KMS-11 (cell line): ENCODE measurements at regions not wholly inside any gene's neighbourhood (a gene's known extent, or its start where the extent isn't known, plus 50 kb on each side); places are given as distances from the start of the nearest gene placed in this dataset.

ENCODE experiments used
- H2AFZ ChIP-seq: fragments of 200-600 bp; sonication (generic); 2 replicates; pipeline ENCODE4 v1.6.1; 2016; ENCODE audit warnings: antibody characterized with exemption, mixed run types, low read depth
- H3K27ac ChIP-seq: fragments of 200-600 bp; sonication (generic); 2 replicates; pipeline ENCODE4 v1.6.1; 2016; ENCODE audit warnings: mild to moderate bottlenecking, mixed run types
- H3K27me3 ChIP-seq: fragments of 200-600 bp; sonication (generic); 2 replicates; pipeline ENCODE4 v1.6.1; 2017; ENCODE audit warnings: mild to moderate bottlenecking, low read depth, mixed run types, moderate library complexity; ENCODE audit not compliant: insufficient read depth
- H3K36me3 ChIP-seq: fragments of 200-600 bp; sonication (generic); 2 replicates; pipeline ENCODE4 v1.6.1; 2017; ENCODE audit warnings: mild to moderate bottlenecking, mixed run types; ENCODE audit not compliant: insufficient read depth
- H3K4me1 ChIP-seq: fragments of 200-600 bp; sonication (generic); 2 replicates; pipeline ENCODE4 v1.6.1; 2016; ENCODE audit warnings: mild to moderate bottlenecking, low read depth, mixed run types; ENCODE audit not compliant: poor library complexity, severe bottlenecking
- H3K4me2 ChIP-seq: fragments of 200-600 bp; sonication (generic); 2 replicates; pipeline ENCODE4 v1.7.0; 2016; ENCODE audit warnings: mild to moderate bottlenecking, mixed run types
- H3K4me3 ChIP-seq: fragments of 200-600 bp; sonication (generic); IDR thresholded peaks from 2 replicates; pipeline ENCODE4 v1.6.1; 2017; ENCODE audit warnings: low read depth, low read length, mixed read lengths; ENCODE audit not compliant: insufficient read depth
- H3K79me2 ChIP-seq: fragments of 200-600 bp; sonication (generic); 2 replicates; pipeline ENCODE4 v1.6.1; 2016; ENCODE audit warnings: low read depth, mixed run types; ENCODE audit not compliant: insufficient read depth
- H3K9ac ChIP-seq: fragments of 200-600 bp; sonication (generic); 2 replicates; pipeline ENCODE4 v1.6.1; 2016; ENCODE audit warnings: mild to moderate bottlenecking, mixed run types
- H4K20me1 ChIP-seq: fragments of 200-600 bp; sonication (generic); 2 replicates; pipeline ENCODE4 v1.6.1; 2016; ENCODE audit warnings: mild to moderate bottlenecking, mixed run types; ENCODE audit not compliant: insufficient read depth
- CTCF ChIP-seq: fragments of 200-600 bp; sonication (generic); conservative IDR thresholded peaks from 2 replicates; pipeline ENCODE4 v1.6.1; 2017; ENCODE audit warnings: low read depth, mild to moderate bottlenecking, antibody characterized with exemption, low read length, moderate library complexity, mixed read lengths

- Histone ChIP-seq H3K4me3 (no peak overlapping the region), H3K4me2 (no peak overlapping the region), H4K20me1 (no peaks in the 10 kb centered on the region), H3K9ac (no peak overlapping the region), H3K27ac (no peak overlapping the region), H3K4me1 (no peaks in the 10 kb centered on the region), H3K79me2 (no peaks in the 10 kb centered on the region), H3K27me3 (no peaks in the 10 kb centered on the region), H2AFZ (no peak overlapping the region), H3K36me3 (no peaks in the 10 kb centered on the region)
- TF ChIP-seq CTCF: no peak
These were observed 175.6 kb downstream of the ABCC12 start for GRCh38 chr16:47980212-47980611.

GRCh38 chr16:47979616-47980182 is 176.1 kb downstream of the ABCC12 start:
- Histone ChIP-seq H3K27me3 (no peaks in the 10 kb centered on the region), H3K9ac (no peak overlapping the region), H4K20me1 (no peaks in the 10 kb centered on the region), H3K79me2 (no peaks in the 10 kb centered on the region), H2AFZ (no peak overlapping the region), H3K27ac (no peak overlapping the region), H3K4me3 (no peak overlapping the region), H3K36me3 (no peaks in the 10 kb centered on the region), H3K4me2 (no peak overlapping the region), H3K4me1 (no peaks in the 10 kb centered on the region)
- no peak for TF ChIP-seq CTCF

GRCh38 chr16:47979164-47979520 is 176.7 kb downstream of the ABCC12 start:
- H3K27me3 ChIP-seq: no peaks in the 10 kb centered on the region
- H3K4me3 ChIP-seq: no peak overlapping the region
- TF ChIP-seq CTCF: no peak
- no peaks in the 10 kb centered on the region for H3K36me3 ChIP-seq
- H3K9ac ChIP-seq: no peak overlapping the region
- no peaks in the 10 kb centered on the region for H3K4me1 ChIP-seq
- H2AFZ ChIP-seq: no peak overlapping the region
- no peak overlapping the region for H3K4me2 ChIP-seq
- H4K20me1 ChIP-seq: no peaks in the 10 kb centered on the region
- no peak overlapping the region for H3K27ac ChIP-seq
- H3K79me2 ChIP-seq: no peaks in the 10 kb centered on the region

GRCh38 chr16:47978491-47979163 is 177.2 kb downstream of the ABCC12 start:
- Histone ChIP-seq H3K4me2 (no peak overlapping the region), H3K36me3 (no peaks in the 10 kb centered on the region), H3K4me1 (no peaks in the 10 kb centered on the region), H3K27ac (no peak overlapping the region), H3K4me3 (no peak overlapping the region), H3K79me2 (no peaks in the 10 kb centered on the region), H4K20me1 (no peaks in the 10 kb centered on the region), H2AFZ (no peak overlapping the region), H3K9ac (no peak overlapping the region), H3K27me3 (no peaks in the 10 kb centered on the region)
- no peak for TF ChIP-seq CTCF
